ENCODE measurements at regions not wholly inside any gene's neighbourhood (a gene's known extent, or its start where the extent isn't known, plus 50 kb on each side); places are given as distances from the start of the nearest gene placed in this dataset.

GRCh38 chr2:145064511-145064910, 544.6 kb upstream of the ZEB2 start:
- TF ChIP-seq CTCF (IDR thresholded peaks at IDR 0.05), result no peak
- no peak for TF ChIP-seq POLR2A (IDR thresholded peaks at IDR 0.05)
